ENCODE measurements at regions not wholly inside any gene's neighbourhood (a gene's known extent, or its start where the extent isn't known, plus 50 kb on each side); places are given as distances from the start of the nearest gene placed in this dataset.

DNA sequence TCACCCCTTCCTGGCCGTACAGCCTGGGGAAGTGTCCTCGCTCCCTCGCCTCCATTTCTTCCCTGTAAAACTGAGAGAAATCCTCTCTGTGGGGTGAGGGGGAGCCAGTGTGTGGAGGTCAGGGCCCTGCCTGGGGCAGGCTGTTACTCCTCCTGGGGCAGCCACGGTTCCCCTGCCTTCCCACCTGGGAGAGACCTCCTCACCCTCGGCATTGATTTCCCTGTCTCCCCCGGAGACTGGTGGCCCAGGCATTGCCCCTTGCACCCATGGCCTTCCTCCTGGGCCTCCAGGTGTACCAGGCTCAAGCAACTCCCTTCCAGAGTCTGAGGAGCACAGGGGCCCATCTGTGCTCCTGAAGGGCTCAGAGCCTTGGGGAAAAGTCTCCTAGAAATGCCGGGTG lies 75.6 kb upstream of the RNU6ATAC start:
- intact Hi-C loops (cut with micrococcal nuclease): no loop called here
- ATAC-seq: no peak
- DNase-seq: no peak

DNA sequence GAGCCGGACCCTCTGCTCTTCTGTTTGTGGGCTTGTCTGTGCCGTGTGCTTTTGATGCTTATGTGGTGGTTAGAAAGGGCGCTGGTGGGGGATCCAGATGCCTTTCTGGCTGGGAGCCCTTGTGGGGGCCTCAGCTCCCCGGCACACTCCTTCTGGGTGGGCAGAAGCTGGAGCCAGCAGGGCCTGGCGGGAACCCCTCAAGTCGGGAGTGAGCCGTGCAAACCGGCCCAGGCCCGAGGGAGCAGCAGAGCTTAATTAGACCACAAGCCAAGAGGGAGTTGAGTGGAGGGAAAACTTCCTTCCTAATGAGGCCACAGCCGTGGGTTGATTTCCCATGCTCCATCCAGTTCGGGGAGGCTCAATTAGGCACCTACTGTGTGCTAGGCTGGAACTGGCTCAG lies 76.0 kb upstream of the RNU6ATAC start:
- intact Hi-C loops (cut with micrococcal nuclease): no loop called here
- no peak for DNase-seq
- no peak for ATAC-seq

DNA sequence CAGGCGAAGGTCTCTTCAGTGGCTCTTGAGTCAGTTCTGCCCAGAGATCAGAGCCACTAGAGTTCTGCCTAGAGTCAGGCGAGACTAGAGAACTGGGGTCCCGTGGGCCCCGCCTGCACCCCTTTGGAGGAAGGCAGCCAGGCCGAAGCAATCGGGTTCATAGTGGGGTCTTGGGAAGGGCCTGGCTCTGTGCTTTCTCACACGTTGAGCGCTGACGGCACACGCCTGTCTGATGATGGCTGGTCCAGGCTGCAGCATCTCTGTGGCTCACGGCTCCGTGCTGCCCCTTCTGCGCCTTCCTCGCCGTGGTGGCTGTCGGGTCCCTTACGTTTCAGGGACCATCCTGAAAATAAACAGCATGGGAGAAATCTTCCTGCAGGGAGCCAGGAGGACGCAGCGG lies 78.3 kb upstream of the RNU6ATAC start:
- ATAC-seq (no peak), DNase-seq (no peak)
- intact Hi-C loops (cut with micrococcal nuclease): no loop called here

DNA sequence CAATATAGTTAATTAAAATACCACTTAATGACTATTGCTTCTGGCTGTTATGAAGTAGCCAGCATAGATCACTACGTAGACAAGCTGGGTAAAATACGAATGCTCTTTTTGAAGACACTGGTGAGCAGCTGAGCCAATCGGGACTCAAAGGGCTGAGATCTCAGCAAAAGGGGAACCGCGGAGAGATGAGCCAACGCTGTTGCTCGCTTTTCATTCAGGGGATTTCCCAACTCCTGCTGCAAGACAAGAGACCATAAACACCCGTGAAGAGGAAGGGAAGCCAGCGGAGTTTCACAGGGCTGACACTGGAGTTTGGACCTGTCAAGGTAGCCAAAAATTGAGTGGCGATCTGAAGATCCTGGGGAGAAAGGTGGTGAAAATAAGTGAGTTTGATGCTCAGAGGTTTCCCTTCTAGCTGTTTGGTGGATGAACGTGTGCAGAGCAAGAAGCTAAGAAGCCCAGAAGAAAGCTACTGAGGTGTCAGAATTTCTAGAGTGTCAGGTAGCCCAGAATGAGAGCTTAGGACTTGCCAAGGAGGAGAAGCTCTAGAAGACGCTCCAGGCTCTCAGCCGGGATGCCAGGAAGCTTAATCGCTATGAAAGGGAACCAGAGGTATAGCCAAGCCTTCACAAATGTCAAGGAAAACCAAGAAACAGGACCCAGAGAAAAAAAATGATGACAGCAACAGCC lies 79.6 kb upstream of the RNU6ATAC start:
- DNase-seq: no peak

DNA sequence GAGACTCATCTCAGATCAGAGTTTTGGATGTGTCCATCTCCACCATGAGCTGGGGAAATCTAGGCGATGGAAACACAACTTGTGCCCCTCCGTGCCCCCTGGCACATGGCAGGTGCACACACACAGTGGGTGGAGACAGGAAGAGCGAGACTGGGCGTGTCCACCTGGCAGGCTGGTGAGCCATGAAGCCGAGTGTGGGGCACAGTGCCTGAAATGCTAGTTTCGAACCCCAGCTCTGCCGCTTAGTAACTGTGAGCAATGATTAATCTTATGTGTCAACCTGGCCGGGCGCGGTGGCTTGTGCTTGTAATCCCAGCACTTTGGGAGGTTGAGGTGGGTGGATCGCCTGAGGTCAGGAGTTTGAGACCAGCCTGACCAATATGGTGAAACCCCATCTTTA lies 80.8 kb upstream of the RNU6ATAC start:
- no peak for ATAC-seq
- no peak for DNase-seq
- intact Hi-C loops (cut with micrococcal nuclease): no loop called here

More for the DNA sequence above, 79.6 kb upstream of the RNU6ATAC start:
- intact Hi-C loops (cut with micrococcal nuclease): no loop called here
- peak; percentile 45 for ATAC-seq

DNA sequence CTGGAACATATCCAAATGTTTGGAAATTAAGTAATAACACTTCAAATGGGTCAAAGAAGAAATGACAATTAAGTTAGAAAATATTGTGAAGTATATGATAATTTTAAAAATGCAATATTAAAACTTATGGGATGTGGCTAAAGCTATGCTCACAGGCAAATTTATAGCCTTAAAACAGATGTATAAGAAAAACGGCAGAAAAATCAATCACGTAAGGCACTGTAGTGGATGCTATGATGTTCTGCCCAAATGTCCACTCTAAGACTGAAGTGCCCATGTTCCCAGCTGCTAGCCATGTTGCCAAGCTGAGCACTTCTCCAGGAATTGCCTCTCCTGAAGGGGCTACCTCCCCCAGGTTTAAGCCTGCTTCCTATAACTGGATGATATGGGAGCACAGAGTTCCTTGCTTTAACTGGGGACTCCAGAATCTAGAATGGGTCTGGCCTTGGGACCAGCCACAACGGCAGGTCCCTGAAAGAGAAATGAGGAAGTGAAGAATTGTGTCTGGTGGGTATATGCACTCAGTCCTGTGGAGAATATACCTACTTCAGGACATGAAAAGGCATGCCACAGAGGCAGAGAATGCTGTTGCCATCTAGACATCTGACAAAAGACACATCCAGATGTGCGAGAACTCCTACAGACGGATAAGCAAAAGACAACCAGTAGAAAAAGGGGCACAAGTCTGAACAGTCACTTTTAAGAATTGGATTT lies 78.2 kb upstream of the RXRA start:
- no peak for ATAC-seq
- intact Hi-C loops (cut with micrococcal nuclease): no loop called here
- DNase-seq: no peak

DNA sequence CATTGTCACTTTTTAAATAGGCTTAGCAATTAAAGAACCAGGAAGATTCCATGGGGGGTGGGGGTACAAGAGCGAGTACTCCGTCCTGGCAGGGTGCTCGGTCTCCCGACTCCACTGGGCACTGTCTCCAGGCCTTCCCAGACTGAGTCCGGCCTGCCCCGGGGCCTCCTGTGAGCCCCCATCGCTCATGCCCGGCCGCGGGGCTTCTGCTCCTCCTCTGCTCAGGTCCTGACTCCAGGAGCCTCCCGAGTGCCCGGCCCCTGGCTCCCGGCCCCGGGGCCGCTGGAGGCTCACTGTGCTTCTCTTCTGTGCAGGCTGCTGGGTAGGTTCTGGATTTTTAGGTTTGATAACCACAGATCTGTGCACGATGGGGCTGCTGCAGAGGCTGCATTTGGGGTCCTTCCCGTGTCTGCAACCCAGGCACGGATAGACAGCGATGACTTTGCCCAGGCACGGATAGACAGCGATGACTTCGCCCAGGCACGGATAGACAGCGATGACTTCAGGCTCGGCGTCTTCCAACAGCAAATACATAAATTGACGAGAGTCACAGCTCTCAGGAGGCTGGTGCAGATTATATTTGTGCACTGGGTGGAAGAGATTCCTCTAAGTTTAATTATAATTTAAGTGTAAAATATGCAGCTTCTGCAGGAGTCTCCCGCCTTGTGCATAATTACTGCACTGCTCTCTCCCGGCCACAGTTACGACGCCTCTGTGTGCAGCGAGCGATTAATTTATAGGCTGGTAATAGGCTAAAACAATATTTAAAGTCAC lies 74.8 kb upstream of the RXRA start:
- intact Hi-C loops (cut with micrococcal nuclease): no loop called here
- DNase-seq: peak; percentile 17
- no peak for ATAC-seq

DNA sequence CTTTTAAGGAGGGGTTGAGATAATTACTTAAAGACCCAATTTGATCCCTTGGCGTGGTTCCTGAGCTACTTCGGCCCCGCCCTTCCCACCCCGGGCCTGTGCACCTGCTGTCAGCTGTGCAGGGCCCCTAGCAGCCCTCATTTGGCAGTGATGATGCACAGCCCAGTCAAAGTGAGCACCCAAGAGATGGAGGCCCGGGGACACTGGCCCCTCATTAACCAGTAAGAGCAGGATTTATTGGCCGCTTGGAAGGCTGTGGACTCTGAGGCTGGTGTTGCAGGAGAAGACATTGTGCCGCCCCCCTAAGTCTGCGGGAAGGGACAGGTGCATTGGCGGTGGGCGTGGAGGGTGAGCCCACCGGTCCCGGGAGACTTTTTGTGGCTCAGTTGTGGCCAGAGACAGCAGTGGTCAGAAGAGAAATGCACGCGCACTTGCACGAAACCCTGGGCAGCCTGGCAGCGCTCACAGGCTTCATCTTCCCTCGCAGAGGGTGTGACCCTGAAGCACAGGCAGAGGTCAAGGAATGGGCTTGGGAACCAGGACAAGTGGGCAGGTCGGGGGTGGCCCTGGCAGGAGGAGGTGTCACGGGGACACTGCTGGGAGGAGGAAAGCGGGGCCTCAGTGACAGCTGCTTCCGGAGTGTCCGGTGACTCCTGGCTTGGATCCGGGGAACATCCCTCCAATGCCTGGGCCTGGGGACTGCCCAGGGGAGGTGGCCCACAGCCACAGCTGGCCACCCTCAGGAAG lies 74.0 kb upstream of the RXRA start:
- peak; percentile 26 for DNase-seq
- intact Hi-C loops (cut with micrococcal nuclease): no loop called here
- no peak for ATAC-seq

DNA sequence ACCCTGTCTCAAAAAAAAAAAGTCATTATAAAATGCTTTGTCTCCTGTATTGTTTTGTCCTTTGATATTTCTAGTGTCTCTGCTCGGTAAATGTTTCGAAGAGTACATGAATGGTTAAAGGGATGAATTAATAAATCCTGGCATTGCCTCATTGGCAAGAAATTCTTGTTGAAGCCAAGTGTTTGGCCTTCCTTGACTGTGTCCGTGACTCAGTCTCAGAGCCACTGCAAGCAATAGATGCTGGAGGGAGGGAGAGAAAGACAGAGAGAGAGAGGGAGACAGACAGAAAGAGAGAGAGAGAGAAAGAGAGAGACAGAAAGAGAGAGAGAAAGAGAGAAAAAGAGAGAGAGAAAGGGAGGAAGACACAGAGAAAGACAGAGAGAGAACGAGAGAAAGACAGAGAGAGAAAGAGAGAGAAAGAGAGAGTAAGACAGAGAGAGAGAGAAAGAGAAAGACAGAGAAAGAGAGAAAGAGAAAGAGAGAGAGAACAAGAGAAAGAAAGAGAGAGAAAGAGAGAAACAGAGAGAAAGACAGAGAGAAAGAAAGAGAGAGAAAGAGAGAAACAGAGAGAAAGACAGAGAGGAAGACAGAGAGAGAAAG lies 72.5 kb upstream of the RXRA start:
- intact Hi-C loops (cut with micrococcal nuclease): no loop called here
- DNase-seq (no peak), ATAC-seq (no peak)

DNA sequence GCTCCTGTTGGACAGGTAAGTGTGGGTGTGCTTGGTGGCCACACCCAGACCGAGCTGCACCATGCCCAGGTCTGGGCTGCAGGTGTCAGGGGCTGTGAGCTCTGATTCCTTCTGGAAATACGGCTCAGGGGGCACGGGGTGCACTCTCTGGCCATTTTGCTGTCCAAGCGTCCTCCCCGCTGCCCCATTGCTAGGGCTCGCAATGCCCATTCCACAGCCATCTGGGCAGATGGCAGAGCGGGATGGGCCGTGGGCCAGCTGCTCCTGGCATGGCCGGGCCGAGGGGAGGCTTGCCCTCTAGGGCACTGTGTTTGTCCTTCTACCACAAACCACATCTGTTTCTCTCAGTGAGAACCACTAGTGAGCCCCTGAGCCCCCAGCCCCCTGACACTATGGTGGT lies 67.9 kb upstream of the RXRA start:
- intact Hi-C loops (cut with micrococcal nuclease): no loop called here
- peak; percentile 73 for ATAC-seq

DNA sequence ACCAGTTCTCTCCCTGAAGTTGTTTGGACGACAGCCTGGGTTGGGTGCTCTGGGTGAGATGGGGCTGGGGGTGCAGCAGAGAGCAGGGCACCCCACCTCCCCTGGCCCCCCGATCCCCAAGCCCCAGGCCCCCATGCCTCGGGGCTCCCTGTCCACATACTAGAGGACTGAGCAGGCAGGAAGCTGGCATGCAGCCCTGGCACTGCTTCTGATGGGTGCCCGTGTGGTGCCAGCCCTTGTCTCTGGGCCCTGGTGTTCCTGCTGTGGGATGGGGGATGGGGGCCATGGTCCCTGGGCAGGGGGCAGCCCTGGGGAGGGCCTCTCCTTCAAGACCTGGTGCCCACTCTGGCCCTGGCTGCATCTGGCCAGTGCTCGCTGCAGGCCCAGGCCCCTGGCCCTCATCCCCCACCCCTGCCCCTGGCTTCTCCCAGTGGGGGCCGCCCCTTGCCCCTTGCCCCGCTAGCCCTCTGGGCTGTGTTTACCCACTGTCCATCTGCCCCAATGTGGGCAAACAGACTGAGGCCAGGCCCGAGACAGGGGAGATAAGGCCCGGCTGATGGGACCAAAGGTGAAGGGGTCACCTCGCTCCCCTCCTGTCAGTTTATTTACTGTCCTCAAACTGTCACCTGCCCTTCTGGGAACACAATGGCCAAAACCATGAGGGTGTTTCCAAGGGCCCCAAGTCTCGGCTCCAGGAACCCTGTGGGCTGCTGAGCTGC lies 67.3 kb upstream of the RXRA start:
- DNase-seq (peak; percentile 83), ATAC-seq (peak; percentile 90)
- intact Hi-C loops (cut with micrococcal nuclease): no loop called here

More for the DNA sequence above, 67.9 kb upstream of the RXRA start:
- no peak for DNase-seq

DNA sequence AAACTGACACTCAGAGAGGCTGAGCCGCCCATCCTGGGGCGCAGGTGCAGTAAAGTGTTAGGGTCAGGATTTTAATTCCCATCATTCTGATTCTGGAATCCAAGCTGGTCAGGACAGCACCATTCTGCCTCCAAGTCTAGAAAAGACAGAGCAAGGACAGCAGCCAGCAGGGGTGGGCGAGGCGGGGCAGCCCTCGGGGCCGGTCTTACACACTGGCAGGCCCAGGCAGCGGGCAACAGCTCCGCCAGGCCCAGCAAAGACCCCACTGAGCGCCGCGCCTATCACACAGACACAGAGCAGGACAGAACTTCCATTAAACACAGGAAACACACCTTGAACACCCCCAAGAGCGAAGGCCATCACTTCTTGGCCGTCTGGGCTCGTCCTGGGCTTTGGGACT lies 66.5 kb upstream of the RXRA start:
- intact Hi-C loops (cut with micrococcal nuclease): no loop called here
- ATAC-seq (no peak), DNase-seq (no peak)

DNA sequence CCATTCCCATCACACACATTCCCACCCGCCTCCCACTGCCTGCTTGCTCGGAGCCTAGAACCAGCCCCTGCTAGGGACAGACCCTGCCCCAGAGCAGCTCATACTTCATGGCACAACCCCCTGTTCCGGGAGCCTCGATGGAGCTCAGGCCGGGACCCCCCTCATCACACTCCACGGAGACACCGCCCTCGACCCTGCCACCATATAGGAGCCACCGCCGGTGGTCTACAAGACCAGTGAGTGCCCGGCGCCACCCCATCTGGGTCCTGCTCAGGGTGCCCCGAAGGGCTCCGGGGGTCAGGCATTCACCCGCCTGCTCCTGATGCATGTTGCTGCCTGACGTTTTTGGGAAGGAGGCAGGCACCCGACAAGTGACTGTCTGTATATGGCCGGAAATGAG lies 65.5 kb upstream of the RXRA start:
- ATAC-seq (no peak), DNase-seq (peak; percentile 29)
- intact Hi-C loops (cut with micrococcal nuclease): no loop called here

DNA sequence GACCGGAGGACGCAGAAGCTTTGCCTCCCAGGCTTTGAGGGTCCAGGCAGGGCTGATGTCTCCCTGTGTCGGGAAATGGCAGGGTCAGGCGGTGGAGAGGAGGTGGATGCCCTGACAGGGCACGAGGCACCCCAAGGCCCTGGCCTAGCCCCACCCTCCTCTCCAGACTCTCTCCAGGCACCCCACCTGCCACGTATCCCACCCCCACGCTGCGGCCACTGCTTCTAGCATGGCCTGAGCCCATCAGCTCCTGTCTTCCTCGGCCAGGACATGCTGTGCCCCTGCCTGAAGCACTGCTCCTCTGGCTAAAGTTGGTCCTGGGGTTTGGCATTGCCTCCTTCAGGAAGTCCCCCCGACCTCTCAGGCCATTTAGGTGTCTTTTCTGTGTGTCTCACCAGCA lies 64.2 kb upstream of the RXRA start:
- intact Hi-C loops (cut with micrococcal nuclease): no loop called here
- ATAC-seq: no peak
- peak; percentile 20 for DNase-seq

DNA sequence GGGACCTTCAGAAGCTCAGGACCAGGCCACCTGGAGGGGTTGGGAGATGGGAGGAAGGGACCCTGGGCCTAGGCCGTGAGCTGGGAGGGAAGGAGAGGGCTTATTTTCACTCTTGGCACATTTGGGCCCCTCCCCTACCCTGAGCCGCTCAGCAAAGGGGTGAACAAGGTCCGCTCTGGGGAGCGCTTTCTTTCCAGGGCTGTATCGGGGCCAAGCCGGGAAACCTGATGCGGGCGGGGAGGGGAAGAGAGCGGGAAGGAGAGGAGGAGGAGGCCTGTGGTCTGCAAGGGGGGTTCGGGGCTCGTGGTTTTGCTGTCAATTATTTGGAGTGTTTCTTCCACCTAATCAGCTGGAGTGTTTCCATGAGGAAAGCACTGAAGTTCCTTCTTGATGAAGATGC lies 62.7 kb upstream of the RXRA start:
- DNase-seq (peak; percentile 16), ATAC-seq (no peak)
- intact Hi-C loops (cut with micrococcal nuclease): no loop called here

DNA sequence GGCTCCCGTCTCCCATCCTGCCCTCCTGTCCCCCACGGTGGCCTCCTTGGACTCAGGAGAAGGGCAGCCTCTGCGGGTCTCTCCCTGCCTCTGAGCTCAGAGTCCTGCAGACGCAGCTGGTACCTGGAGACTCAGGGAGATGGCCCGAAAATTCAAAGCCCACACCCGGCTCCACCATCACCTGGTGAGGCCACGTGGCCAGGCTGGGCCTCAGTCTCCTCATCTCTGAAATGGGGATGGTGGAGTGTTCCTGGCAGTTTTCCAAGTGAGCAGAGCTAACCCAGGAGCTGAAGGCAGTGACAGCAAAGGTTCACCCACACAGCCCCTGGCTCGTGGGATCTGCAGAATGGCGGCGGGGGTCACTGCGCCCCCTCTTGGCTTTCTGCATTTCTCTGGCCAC lies 62.1 kb upstream of the RXRA start:
- DNase-seq (peak; percentile 25), ATAC-seq (no peak)
- intact Hi-C loops (cut with micrococcal nuclease): no loop called here

DNA sequence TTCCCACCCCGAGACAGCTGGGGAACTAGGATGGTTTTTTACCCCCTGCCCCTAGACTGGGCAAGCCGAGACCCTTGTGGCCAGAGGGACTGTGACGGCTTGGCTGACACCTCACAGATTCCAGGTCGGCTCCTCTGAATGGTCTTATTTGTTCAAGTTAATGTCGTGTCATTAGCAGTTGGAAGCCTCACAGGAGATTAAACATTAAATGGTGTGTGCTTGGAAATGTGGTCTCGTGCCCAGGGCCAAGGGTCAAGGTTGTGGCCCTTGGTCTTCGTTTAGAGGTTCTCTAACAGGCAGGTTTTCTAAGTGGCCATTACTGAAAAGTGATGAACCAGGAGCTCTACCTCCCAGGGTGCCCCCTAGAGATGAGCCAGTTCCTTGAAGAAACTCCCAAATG lies 61.2 kb upstream of the RXRA start:
- ATAC-seq: no peak
- DNase-seq: no peak
- intact Hi-C loops (cut with micrococcal nuclease): no loop called here

DNA sequence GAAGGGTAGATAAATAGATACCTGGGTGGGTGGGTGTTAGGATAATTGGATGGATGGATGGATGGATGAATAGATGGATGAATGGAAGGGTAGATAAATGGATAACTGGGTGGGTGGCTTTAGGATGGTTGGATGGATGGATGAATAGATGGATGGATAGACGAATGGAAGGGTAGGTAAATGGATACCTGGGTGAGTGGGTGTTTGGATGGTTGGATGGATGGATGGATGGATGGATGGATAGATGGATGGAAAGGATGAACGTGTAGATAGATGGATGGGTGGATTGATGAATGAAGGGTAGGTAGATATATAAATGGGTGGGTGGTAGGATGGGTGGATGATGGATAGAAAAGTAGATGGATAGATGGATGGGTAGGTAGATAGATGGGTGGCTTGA lies 59.8 kb upstream of the RXRA start:
- intact Hi-C loops (cut with micrococcal nuclease): no loop called here
- ATAC-seq (no peak), DNase-seq (no peak)

Data from left ventricle myocardium superior (tissue), 1 donor.